ENCODE measurements at regions not wholly inside any gene's neighbourhood (a gene's known extent, or its start where the extent isn't known, plus 50 kb on each side); places are given as distances from the start of the nearest gene placed in this dataset.
A peak's percentile ranks its signal among the peaks of the same experiment; 100 is the strongest.
"Not testable (repeated sequence)": the region's sequence is repeated elsewhere in the genome, so short reads cannot be mapped to it uniquely, and the experiment has no call there.

GRCh38 chr6:33507261-33507660, 52.9 kb downstream of the ZBTB9 start:
- no peak for DNase-seq

GRCh38 chr6:33508935-33509926, 54.9 kb downstream of the ZBTB9 start:
- DNase-seq, result peak in 1 of 2 donors; percentile 2

- DNase-seq, result no peak
Measured at GRCh38 chr6:33513213-33513612, 58.8 kb downstream of the ZBTB9 start.

- no peak for DNase-seq
Measured at GRCh38 chr6:33516726-33517125, 62.4 kb downstream of the ZBTB9 start.

- DNase-seq, result not testable (repeated sequence)
Measured at GRCh38 chr6:33520636-33521488, 59.2 kb downstream of the BAK1 start.

GRCh38 chr6:33521489-33522091, 58.5 kb downstream of the BAK1 start:
- no peak for DNase-seq

All from hippocampal formation (tissue), 2 donors.